Fibroblast of the aortic adventitia (primary cell): ENCODE measurements at regions not wholly inside any gene's neighbourhood (a gene's known extent, or its start where the extent isn't known, plus 50 kb on each side); places are given as distances from the start of the nearest gene placed in this dataset.

Experiments used
- DNase-seq: peaks from one replicate; pipeline ENCODE4 v3.0.0-alpha.2; 2010; ENCODE audit warnings: low read depth
- H3K4me3 ChIP-seq: 2 replicates; pipeline ENCODE4 v1.5.1; 2011; ENCODE audit warnings: low read depth, mild to moderate bottlenecking, control low read depth, low read length, moderate library complexity
- CTCF ChIP-seq: IDR thresholded peaks from 2 replicates; pipeline ENCODE4 v1.5.1; 2011; ENCODE audit warnings: mild to moderate bottlenecking, low read length, control low read depth, inconsistent platforms; ENCODE audit not compliant: insufficient read depth

- no peak for DNase-seq
- no peak overlapping the region for H3K4me3 ChIP-seq
These were observed 112.9 kb upstream of the SMURF2 start for GRCh38 chr17:64774888-64775540.

GRCh38 chr17:64773836-64774761 is 112.0 kb upstream of the SMURF2 start:
- DNase-seq = peak; percentile 51
- no peak overlapping the region for H3K4me3 ChIP-seq
- peak; percentile 53 for TF ChIP-seq CTCF

More at GRCh38 chr17:64774888-64775540, 112.9 kb upstream of the SMURF2 start:
- TF ChIP-seq CTCF = no peak

- H3K4me3 ChIP-seq = no peak overlapping the region
- no peak for TF ChIP-seq CTCF
- no peak for DNase-seq
These were observed 111.3 kb upstream of the SMURF2 start for GRCh38 chr17:64773386-64773835.

GRCh38 chr17:64772845-64773299 is 110.8 kb upstream of the SMURF2 start:
- no peak for TF ChIP-seq CTCF
- H3K4me3 ChIP-seq = no peak overlapping the region
- DNase-seq = no peak

- H3K4me3 ChIP-seq = no peak overlapping the region
- no peak for TF ChIP-seq CTCF
- no peak for DNase-seq
These were observed 110.1 kb upstream of the SMURF2 start for GRCh38 chr17:64771980-64772844.

- DNase-seq = no peak
- no peak for TF ChIP-seq CTCF
- no peak overlapping the region for H3K4me3 ChIP-seq
These were observed 107.6 kb upstream of the SMURF2 start for GRCh38 chr17:64769712-64770111.
